NT2/D1 (cell line): ENCODE measurements at regions not wholly inside any gene's neighbourhood (a gene's known extent, or its start where the extent isn't known, plus 50 kb on each side); places are given as distances from the start of the nearest gene placed in this dataset.

ENCODE experiments used
- SUZ12 ChIP-seq: IDR thresholded peaks from 2 replicates; pipeline ENCODE4 v1.6.1; 2011; ENCODE audit not compliant: insufficient read length, insufficient read depth; ENCODE audit errors: extremely low read depth
- YY1 ChIP-seq: IDR thresholded peaks from 2 replicates; pipeline ENCODE4 v1.6.1; 2011; ENCODE audit not compliant: insufficient read length, insufficient read depth

DNA sequence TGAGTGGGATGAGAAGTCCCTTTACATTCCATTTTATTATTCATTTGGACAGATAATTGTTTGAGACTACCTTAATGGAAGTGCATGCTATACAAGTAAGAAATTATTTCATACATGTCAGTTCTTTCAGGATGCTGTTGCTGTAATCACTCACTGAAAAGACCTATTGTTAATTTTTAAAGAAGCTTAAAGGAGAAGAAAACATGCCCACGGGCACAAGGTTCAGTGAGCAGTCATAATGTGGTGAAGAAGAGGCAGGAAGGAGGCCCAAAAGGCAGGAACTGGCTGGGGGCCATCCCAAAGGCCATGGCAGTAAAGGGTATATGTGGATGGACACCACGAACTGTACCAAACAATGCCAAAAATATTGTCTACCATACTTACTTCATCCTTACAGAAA is 206.0 kb downstream of the LYPLAL1 start:
- TF ChIP-seq SUZ12 (no peak), YY1 (no peak)
